IMR-90 (cell line): ENCODE measurements at regions not wholly inside any gene's neighbourhood (a gene's known extent, or its start where the extent isn't known, plus 50 kb on each side); places are given as distances from the start of the nearest gene placed in this dataset.
A peak's percentile ranks its signal among the peaks of the same experiment; 100 is the strongest.
"Not testable (repeated sequence)": the region's sequence is repeated elsewhere in the genome, so short reads cannot be mapped to it uniquely, and the experiment has no call there.

Experiments
- ATAC-seq: fragments of 200-7000 bp; cut with Tn5 transposase; 2 replicates; pipeline ENCODE4 v1.9.1; 2020; ENCODE audit warnings: low read depth, mild to moderate bottlenecking, moderate library complexity
- BruUV-seq: library from RNA; stranded (reverse); fragments of 400-500 nt; replicated peaks from 2 replicates; lab custom pipeline; 2021; lab: Mats Ljungman, UMichigan
- CTCF ChIA-PET: fragments of 300-600 bp; formaldehyde crosslinking; extraction: SDS; loops from one replicate; lab custom pipeline; 2021; ENCODE audit warnings: antibody characterized with exemption; lab: Yijun Ruan, JAX
- POLR2A ChIA-PET: fragments of 300-600 bp; sonication (Branson Sonifier 250); formaldehyde crosslinking; loops from one replicate; lab custom pipeline; 2022; ENCODE audit warnings: antibody characterized with exemption; ENCODE audit not compliant: unreplicated experiment; lab: Charles Lee
- DNase-seq: peaks from one replicate; pipeline ENCODE4 v3.0.0; 2013
- H2AFZ ChIP-seq: replicated peaks from 2 replicates; pipeline ENCODE3; 2013; ENCODE audit warnings: low read length, mild to moderate bottlenecking; ENCODE audit not compliant: poor library complexity
- H2AK5ac ChIP-seq: 2 replicates; pipeline ENCODE4 v1.6.1; 2013; ENCODE audit warnings: low read depth, low read length, inconsistent platforms
- H2AK9ac ChIP-seq: replicated peaks from 2 replicates; pipeline ENCODE3; 2013; ENCODE audit warnings: mild to moderate bottlenecking, low read depth, low read length, moderate library complexity; ENCODE audit not compliant: poor library complexity
- H2BK120ac ChIP-seq: 2 replicates; pipeline ENCODE4 v1.6.1; 2013; ENCODE audit warnings: low read depth, low read length, inconsistent platforms
- H2BK15ac ChIP-seq: 3 replicates; pipeline ENCODE4 v1.6.1; 2013; ENCODE audit warnings: low read depth, low read length, inconsistent platforms
- H2BK20ac ChIP-seq: 2 replicates; pipeline ENCODE4 v1.6.1; 2013; ENCODE audit warnings: low read depth, mild to moderate bottlenecking, inconsistent platforms, low read length, moderate library complexity
- H2BK5ac ChIP-seq: 2 replicates; pipeline ENCODE4 v1.6.1; 2013; ENCODE audit warnings: mild to moderate bottlenecking, low read depth, low read length, inconsistent platforms; ENCODE audit not compliant: poor library complexity, severe bottlenecking
- H3K14ac ChIP-seq: replicated peaks from 2 replicates; pipeline ENCODE4 v1.6.1; 2013; ENCODE audit warnings: low read depth, low read length, inconsistent platforms
- H3K18ac ChIP-seq: 2 replicates; pipeline ENCODE4 v1.6.1; 2013; ENCODE audit warnings: low read depth, low read length, control low read depth
- H3K23ac ChIP-seq: 2 replicates; pipeline ENCODE4 v1.6.1; 2013; ENCODE audit warnings: low read depth, low read length, inconsistent platforms
- H3K27ac ChIP-seq: 2 replicates; pipeline ENCODE4 v1.5.1; 2013; ENCODE audit warnings: mild to moderate bottlenecking, control low read depth, low read length; ENCODE audit not compliant: insufficient read depth
- H3K27me3 ChIP-seq: 2 replicates; pipeline ENCODE4 v1.6.1; 2013; ENCODE audit warnings: low read length; ENCODE audit not compliant: control insufficient read depth, insufficient read depth
- H3K36me3 ChIP-seq: 2 replicates; pipeline ENCODE4 v1.6.1; 2013; ENCODE audit warnings: low read length, mixed read lengths; ENCODE audit not compliant: control insufficient read depth, insufficient read depth
- H3K4ac ChIP-seq: 2 replicates; pipeline ENCODE4 v1.6.1; 2013; ENCODE audit warnings: low read depth, low read length, inconsistent platforms
- H3K4me1 ChIP-seq: 2 replicates; pipeline ENCODE4 v1.6.1; 2013; ENCODE audit warnings: low read length, mixed read lengths; ENCODE audit not compliant: control insufficient read depth, insufficient read depth
- H3K4me2 ChIP-seq: 2 replicates; pipeline ENCODE4 v1.6.1; 2013; ENCODE audit warnings: low read depth, mild to moderate bottlenecking, control low read depth, low read length, moderate library complexity
- H3K4me3 ChIP-seq: 2 replicates; pipeline ENCODE4 v1.5.1; 2013; ENCODE audit warnings: low read depth, mild to moderate bottlenecking, control low read depth, low read length, moderate library complexity; ENCODE audit not compliant: insufficient read depth
- H3K56ac ChIP-seq: 2 replicates; pipeline ENCODE4 v1.6.1; 2013; ENCODE audit warnings: low read length, inconsistent platforms; ENCODE audit not compliant: insufficient read depth; ENCODE audit errors: extremely low read depth
- H3K79me1 ChIP-seq, 2 experiments: 2 replicates each; pipeline ENCODE4 v1.6.1; 2013; ENCODE audit warnings: low read length in 2 of 2, inconsistent platforms in 1 of 2, low read depth in 1 of 2
- H3K9ac ChIP-seq: 2 replicates; pipeline ENCODE4 v1.6.1; 2013; ENCODE audit warnings: low read depth, low read length, control low read depth
- H3K9me1 ChIP-seq: 2 replicates; pipeline ENCODE4 v1.6.1; 2013; ENCODE audit warnings: low read length, inconsistent platforms; ENCODE audit not compliant: insufficient read depth
- H3K9me3 ChIP-seq: 2 replicates; pipeline ENCODE4 v1.6.1; 2013; ENCODE audit warnings: low read length; ENCODE audit not compliant: control insufficient read depth, insufficient read depth
- H4K20me1 ChIP-seq: 2 replicates; pipeline ENCODE4 v1.6.1; 2013; ENCODE audit warnings: low read length, inconsistent platforms; ENCODE audit not compliant: insufficient read depth
- H4K5ac ChIP-seq: 2 replicates; pipeline ENCODE4 v1.6.1; 2013; ENCODE audit warnings: mild to moderate bottlenecking, low read depth, low read length, control low read depth
- H4K8ac ChIP-seq, 2 experiments: 2 replicates each; pipeline ENCODE4 v1.6.1; 2013; ENCODE audit warnings: low read depth in 2 of 2, low read length in 2 of 2, control low read depth in 1 of 2, inconsistent platforms in 1 of 2
- H4K91ac ChIP-seq: 2 replicates; pipeline ENCODE4 v1.6.1; 2013; ENCODE audit warnings: low read depth, low read length, inconsistent platforms; ENCODE audit not compliant: insufficient read depth
- CEBPB ChIP-seq: IDR thresholded peaks from 2 replicates; pipeline ENCODE4 v1.6.1; 2012; ENCODE audit warnings: low read depth, low read length, improper control_type of control experiment
- WGBS, 2 experiments: methylation state at CpG; one replicate each; pipeline versions ENCODE4 v1.1.5 to v1.1.7; 2013; ENCODE audit warnings: missing lambda C conversion rate in 2 of 2; ENCODE audit not compliant: insufficient read length in 1 of 2; ENCODE audit errors: extremely low coverage in 2 of 2; 5-methylcytosine and 5-hydroxymethylcytosine counted together
- dilution Hi-C: fragments of 300-500 bp; cut with HindIII; formaldehyde crosslinking; loops from one replicate; pipeline ENCODE4 v1.14.3; 2018; ENCODE audit warnings: low sequenced_read_pairs; ENCODE audit not compliant: unreplicated experiment
- in situ Hi-C: fragments of 300-500 bp; cut with MboI; formaldehyde crosslinking; loops from 3 replicates; pipeline ENCODE4 v1.14.3; 2019; ENCODE audit warnings: low sequenced_read_pairs, inconsistent platforms, mixed read lengths
- intact Hi-C: fragments of 100-400 bp; cut with micrococcal nuclease; formaldehyde crosslinking; loops from 2 replicates; pipeline ENCODE4 v1.10.0; 2022

DNA sequence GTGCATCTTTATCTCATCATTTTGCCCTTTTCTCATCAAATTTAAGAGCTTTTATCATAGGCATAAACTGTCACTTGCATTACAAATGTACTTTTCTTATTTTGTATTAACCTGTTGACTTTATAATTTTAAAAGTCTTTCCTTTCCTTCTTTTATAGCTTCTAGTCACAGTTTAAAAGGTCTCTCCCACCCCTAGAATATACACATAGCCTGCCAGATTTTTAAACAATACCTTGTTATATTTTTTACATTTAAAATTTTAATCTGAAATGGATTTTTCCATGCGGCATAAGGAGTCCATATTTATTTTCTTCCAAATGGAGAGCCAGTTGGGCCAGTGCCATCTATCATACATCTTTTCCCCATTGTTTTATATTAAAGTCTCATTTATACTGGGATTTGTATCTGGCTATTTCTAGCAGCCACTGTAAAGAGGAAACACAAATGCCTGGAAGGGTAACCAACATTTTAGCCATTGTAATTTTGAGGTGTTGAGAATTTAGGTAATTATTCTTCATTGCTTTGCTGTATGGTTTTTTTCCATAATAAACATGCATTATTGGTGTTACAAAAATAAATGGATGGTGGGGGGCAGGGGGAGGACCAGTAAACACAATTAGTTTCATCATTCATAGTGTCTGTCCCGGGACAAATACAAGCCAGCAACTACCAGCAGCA lies 92.8 kb downstream of the CCDC71L start (continued):
- no peak for TF ChIP-seq CEBPB

DNA sequence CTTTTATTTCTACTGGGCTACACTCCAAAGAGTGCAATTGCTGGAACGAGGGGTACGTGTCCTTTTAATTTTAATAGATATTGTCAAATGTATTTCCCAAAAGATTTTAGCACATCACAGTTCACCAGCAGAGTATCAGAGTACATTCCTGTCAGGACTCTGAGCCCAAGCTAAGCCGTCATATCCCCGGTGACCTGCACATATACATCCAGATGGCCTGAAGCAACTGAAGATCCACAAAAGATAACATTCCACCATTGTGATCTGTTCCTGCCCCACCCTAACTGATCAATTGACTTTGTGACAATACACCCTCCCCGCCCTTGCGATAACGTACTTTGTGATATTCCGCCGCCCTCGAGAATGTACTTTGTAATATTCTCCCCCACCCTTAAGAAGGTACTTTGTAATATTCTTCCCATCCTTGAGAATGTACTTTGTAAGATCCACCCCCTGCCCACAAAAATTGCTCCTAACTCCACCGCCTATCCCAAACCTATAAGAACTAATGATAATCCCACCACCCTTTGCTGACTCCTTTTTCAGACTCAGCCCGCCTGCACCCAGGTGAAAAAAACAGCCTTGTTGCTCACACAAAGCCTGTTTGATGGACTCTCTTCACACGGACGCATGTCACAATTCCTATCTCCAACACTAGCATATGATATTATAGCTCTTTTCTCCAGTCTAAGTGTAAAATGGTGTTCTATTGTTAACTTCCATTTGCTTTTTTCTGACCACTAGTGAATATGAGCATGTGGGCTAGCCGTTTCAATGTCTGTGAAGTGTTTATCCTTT lies 93.6 kb downstream of the CCDC71L start:
- H2AFZ ChIP-seq, dilution Hi-C loops, H2BK5ac ChIP-seq, H3K4me2 ChIP-seq, H3K14ac ChIP-seq, H4K5ac ChIP-seq, DNase-seq, H3K79me1 ChIP-seq, H2AK9ac ChIP-seq, CTCF ChIA-PET, BruUV-seq, H3K9ac ChIP-seq, H3K4me1 ChIP-seq, POLR2A ChIA-PET, H3K27ac ChIP-seq, in situ Hi-C loops, H3K4me3 ChIP-seq, H3K56ac ChIP-seq, H3K27me3 ChIP-seq, H3K9me1 ChIP-seq, intact Hi-C loops, H3K23ac ChIP-seq, ATAC-seq, H3K36me3 ChIP-seq, H4K20me1 ChIP-seq, H3K9me3 ChIP-seq: not testable (repeated sequence)
- Histone ChIP-seq H4K8ac (peak overlapping the region in 1 of 2 experiments; percentile 61; a peak in 2 of 4 replicates), H2BK20ac (peak overlapping the region; percentile 82; the same call in 1 of the 2 replicates), H3K18ac (peak overlapping the region; percentile 51; the same call in 1 of the 2 replicates), H4K91ac (peak overlapping the region; percentile 20), H3K4ac (peak overlapping the region; percentile 38; the same call in 1 of the 2 replicates), H2AK5ac (peak overlapping the region; percentile 52; the same call in 1 of the 2 replicates), H2BK15ac (peak overlapping the region; percentile 5; the same call in 1 of the 3 replicates), H2BK120ac (peak overlapping the region; percentile 70)
- WGBS, 2 experiments: 80% methylated on average over 1 of the region's 15 CpGs; no CpG with 5 or more reads in 1 of the 2 experiments
